H9 (cell line): ENCODE measurements at regions not wholly inside any gene's neighbourhood (a gene's known extent, or its start where the extent isn't known, plus 50 kb on each side); places are given as distances from the start of the nearest gene placed in this dataset.

Experiments
- DNase-seq: peaks from one replicate; pipeline ENCODE4 v3.0.0-alpha.2; 2017
- H2AFZ ChIP-seq: one replicate; pipeline ENCODE4 v1.6.1; 2013; ENCODE audit warnings: mild to moderate bottlenecking, low read length, control low read depth, moderate library complexity
- H2AK5ac ChIP-seq: 2 replicates; pipeline ENCODE4 v1.6.1; 2013; ENCODE audit warnings: low read length, control low read depth, mixed read lengths; ENCODE audit not compliant: insufficient read length
- H2BK120ac ChIP-seq: one replicate; pipeline ENCODE4 v1.6.1; 2013; ENCODE audit warnings: low read depth, mild to moderate bottlenecking, low read length, control low read depth, inconsistent platforms; ENCODE audit not compliant: poor library complexity, severe bottlenecking
- H2BK12ac ChIP-seq: 2 replicates; pipeline ENCODE4 v1.6.1; 2013; ENCODE audit warnings: low read length, control low read depth, mixed read lengths, low read depth; ENCODE audit not compliant: insufficient read length
- H2BK15ac ChIP-seq: 2 replicates; pipeline ENCODE4 v1.6.1; 2013; ENCODE audit warnings: low read depth, low read length, control low read depth
- H2BK20ac ChIP-seq: one replicate; pipeline ENCODE4 v1.6.1; 2013; ENCODE audit warnings: low read depth, mild to moderate bottlenecking, low read length, control low read depth, inconsistent platforms; ENCODE audit not compliant: poor library complexity, severe bottlenecking
- H2BK5ac ChIP-seq: 2 replicates; pipeline ENCODE4 v1.6.1; 2013; ENCODE audit warnings: low read length, control low read depth, mixed read lengths; ENCODE audit not compliant: insufficient read length
- H3K14ac ChIP-seq: 2 replicates; pipeline ENCODE4 v1.6.1; 2013; ENCODE audit warnings: low read length, control low read depth; ENCODE audit not compliant: insufficient read depth
- H3K18ac ChIP-seq: 2 replicates; pipeline ENCODE4 v1.6.1; 2013; ENCODE audit warnings: low read depth, mild to moderate bottlenecking, mixed read lengths, low read length, control low read depth; ENCODE audit not compliant: insufficient read length
- H3K23ac ChIP-seq: 2 replicates; pipeline ENCODE4 v1.6.1; 2013; ENCODE audit warnings: low read length, control low read depth, mixed read lengths, low read depth; ENCODE audit not compliant: insufficient read length
- H3K23me2 ChIP-seq: 2 replicates; pipeline ENCODE4 v1.6.1; 2013; ENCODE audit warnings: low read depth, mild to moderate bottlenecking, mixed read lengths, low read length, control low read depth; ENCODE audit not compliant: insufficient read length, poor library complexity, severe bottlenecking
- H3K27ac ChIP-seq: 2 replicates; pipeline ENCODE4 v1.5.1; 2013; ENCODE audit warnings: low read length, control low read depth, mixed read lengths, low read depth; ENCODE audit not compliant: insufficient read length
- H3K27me3 ChIP-seq: 2 replicates; pipeline ENCODE4 v1.6.1; 2013; ENCODE audit warnings: low read length, control low read depth, inconsistent platforms; ENCODE audit not compliant: insufficient read depth
- H3K4ac ChIP-seq: 2 replicates; pipeline ENCODE4 v1.6.1; 2013; ENCODE audit warnings: low read depth, mild to moderate bottlenecking, control low read depth, inconsistent platforms, low read length, moderate library complexity
- H3K4me1 ChIP-seq: 2 replicates; pipeline ENCODE4 v1.6.1; 2013; ENCODE audit warnings: low read length, control low read depth, inconsistent platforms; ENCODE audit not compliant: insufficient read depth
- H3K4me2 ChIP-seq: 2 replicates; pipeline ENCODE4 v1.6.1; 2013; ENCODE audit warnings: low read length, control low read depth, mixed read lengths; ENCODE audit not compliant: insufficient read length, insufficient read depth
- H3K56ac ChIP-seq: 2 replicates; pipeline ENCODE4 v1.6.1; 2013; ENCODE audit warnings: low read depth, mild to moderate bottlenecking, mixed read lengths, low read length, control low read depth; ENCODE audit not compliant: insufficient read length
- H3K79me1 ChIP-seq: 2 replicates; pipeline ENCODE4 v1.6.1; 2013; ENCODE audit warnings: low read depth, mild to moderate bottlenecking, moderate library complexity, low read length, control low read depth, inconsistent platforms; ENCODE audit not compliant: insufficient read depth, poor library complexity, severe bottlenecking
- H3K79me2 ChIP-seq: 2 replicates; pipeline ENCODE4 v1.6.1; 2013; ENCODE audit warnings: low read length, control low read depth, inconsistent platforms; ENCODE audit not compliant: insufficient read depth
- H3K9ac ChIP-seq: 2 replicates; pipeline ENCODE4 v1.6.1; 2013; ENCODE audit warnings: low read length, control low read depth, mixed read lengths; ENCODE audit not compliant: insufficient read length; ENCODE audit errors: extremely low read depth
- H3K9me3 ChIP-seq: one replicate; pipeline ENCODE4 v1.6.1; 2013; ENCODE audit warnings: low read depth, low read length, inconsistent platforms; ENCODE audit not compliant: control insufficient read depth
- H3T11ph ChIP-seq: one replicate; pipeline ENCODE4 v1.6.1; 2013; ENCODE audit warnings: mild to moderate bottlenecking, low read length, control low read depth, inconsistent platforms
- H4K20me1 ChIP-seq: one replicate; pipeline ENCODE4 v1.6.1; 2013; ENCODE audit not compliant: control insufficient read depth, insufficient read length, insufficient read depth
- H4K5ac ChIP-seq: 2 replicates; pipeline ENCODE4 v1.6.1; 2013; ENCODE audit warnings: low read depth, mild to moderate bottlenecking, mixed read lengths, low read length, control low read depth; ENCODE audit not compliant: insufficient read length
- H4K8ac ChIP-seq: replicated peaks from 2 replicates; pipeline ENCODE4 v1.6.1; 2013; ENCODE audit warnings: low read length, control low read depth, mixed read lengths, low read depth; ENCODE audit not compliant: insufficient read length
- H4K91ac ChIP-seq: 2 replicates; pipeline ENCODE4 v1.6.1; 2013; ENCODE audit warnings: low read depth, mild to moderate bottlenecking, moderate library complexity, mixed read lengths, low read length, control low read depth; ENCODE audit not compliant: insufficient read length
- H3K27ac Mint-ChIP-seq, 3 experiments: 2 replicates in 2 of 3; 3 replicates in 1 of 3; pipeline ENCODE4 v1.8.0; 2020 to 2021; ENCODE audit warnings: mixed read lengths in 3 of 3, mild to moderate bottlenecking in 1 of 3, moderate library complexity in 1 of 3
- H3K27me3 Mint-ChIP-seq: 2 replicates; pipeline ENCODE4 v1.8.0; 2021; ENCODE audit warnings: low read depth, mild to moderate bottlenecking, moderate library complexity, mixed read lengths
- H3K36me3 Mint-ChIP-seq, 3 experiments: 2 replicates in 2 of 3; 3 replicates in 1 of 3; pipeline ENCODE4 v1.8.0; 2020 to 2021; ENCODE audit warnings: low read depth in 3 of 3, mixed read lengths in 3 of 3; ENCODE audit not compliant: insufficient read depth in 1 of 3
- H3K4me1 Mint-ChIP-seq, 2 experiments: 2 replicates each; pipeline ENCODE4 v1.8.0; 2020; ENCODE audit warnings: mixed read lengths in 2 of 2
- H3K4me3 Mint-ChIP-seq, 2 experiments: 2 replicates in 1 of 2; 3 replicates in 1 of 2; pipeline ENCODE4 v1.8.0; 2020 to 2021; ENCODE audit warnings: mild to moderate bottlenecking in 2 of 2, mixed read lengths in 2 of 2, moderate library complexity in 1 of 2
- H3K9me3 Mint-ChIP-seq, 2 experiments: 2 replicates in 1 of 2; 3 replicates in 1 of 2; pipeline ENCODE4 v1.8.0; 2020; ENCODE audit warnings: mild to moderate bottlenecking in 2 of 2, mixed read lengths in 2 of 2, moderate library complexity in 1 of 2
- CTCF ChIP-seq: fragments of 200-600 bp; sonication (generic); conservative IDR thresholded peaks from 3 replicates; pipeline ENCODE4 v1.8.0; 2021; ENCODE audit warnings: antibody characterized with exemption, mild to moderate bottlenecking
- WGBS: extraction: QIAGEN DNeasy Blood & Tissue Kit; methylation state at CpG from one replicate; pipeline ENCODE4 v1.1.7; 2013; ENCODE audit warnings: missing lambda C conversion rate, low lambda C conversion rate, mixed read lengths; ENCODE audit not compliant: insufficient read length; ENCODE audit errors: extremely low coverage; 5-methylcytosine and 5-hydroxymethylcytosine counted together

DNA sequence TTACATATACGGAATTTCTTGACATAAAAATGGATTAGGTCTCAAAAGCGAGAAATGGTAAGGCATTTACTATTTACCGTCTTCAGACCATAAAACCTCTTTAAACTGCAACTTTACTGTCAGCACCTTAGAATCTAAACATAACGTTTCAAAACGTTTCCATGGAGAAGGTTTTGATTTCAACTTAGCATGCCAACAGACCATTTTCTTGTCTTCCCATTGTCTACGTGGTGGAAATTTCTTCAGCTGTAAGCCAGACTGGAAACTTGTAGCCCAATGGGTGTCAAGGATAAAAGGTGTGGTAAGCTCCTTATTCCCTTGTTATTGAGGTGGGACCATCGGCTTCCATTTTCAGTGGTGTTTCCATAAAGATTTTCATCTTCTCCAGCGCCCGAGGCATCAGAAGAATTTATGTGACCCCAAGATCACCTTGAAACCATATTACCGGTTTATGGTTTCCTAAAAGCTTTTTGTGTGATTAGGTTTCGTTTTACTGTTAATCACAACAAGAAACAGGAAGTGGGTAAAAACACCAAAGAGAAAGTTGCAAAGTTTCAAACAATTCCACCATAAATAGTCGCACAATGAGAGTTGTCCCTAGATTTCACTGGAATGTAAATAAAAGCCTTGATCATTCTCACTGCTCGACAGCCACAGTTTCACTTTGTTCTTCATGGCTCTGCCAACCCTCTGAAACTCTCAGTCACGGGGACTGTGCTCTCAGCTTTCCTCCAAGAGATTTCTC lies 63.0 kb upstream of the CD2AP start:
- Histone ChIP-seq H3K18ac (no peak overlapping the region), H3K27ac (no peak overlapping the region), H3K14ac (no peak overlapping the region), H3K23ac (no peak overlapping the region), H4K20me1 (no peaks in the 10 kb centered on the region), H3K4ac (no peak overlapping the region), H3K56ac (no peak overlapping the region), H2BK15ac (no peak overlapping the region), H3K23me2 (no peaks in the 10 kb centered on the region), H2AK5ac (no peak overlapping the region), H3K4me1 (no peaks in the 10 kb centered on the region), H2BK120ac (no peak overlapping the region), H2BK5ac (no peak overlapping the region), H3K4me2 (no peak overlapping the region), H3K79me1 (no peaks in the 10 kb centered on the region), H2BK20ac (no peak overlapping the region), H3K9me3 (no peaks in the 10 kb centered on the region), H4K8ac (no peak overlapping the region), H3T11ph (no peak overlapping the region), H4K91ac (no peak overlapping the region), H2BK12ac (no peak overlapping the region), H3K9ac (no peak overlapping the region), H4K5ac (no peak overlapping the region), H2AFZ (peak overlapping the region; percentile 40), H3K27me3 (no peaks in the 10 kb centered on the region), H3K79me2 (no peaks in the 10 kb centered on the region)
- WGBS: no CpG with 5 or more reads among the region's 14 CpGs
- TF ChIP-seq CTCF: no peak
- H3K36me3 Mint-ChIP-seq: no peaks in the 10 kb centered on the region
- no peaks in the 10 kb centered on the region for H3K9me3 Mint-ChIP-seq
- peak overlapping the region in 1 of 3 experiments; percentile 57; a peak in 1 of 7 replicates for H3K27ac Mint-ChIP-seq
- H3K4me3 Mint-ChIP-seq: no peak overlapping the region
- H3K27me3 Mint-ChIP-seq: no peaks in the 10 kb centered on the region
- no peak for DNase-seq
- peaks cover 5 to 16% of the 10 kb centered on the region in 2 experiments; a peak in 3 of 4 replicates for H3K4me1 Mint-ChIP-seq
